CD4-positive, alpha-beta T cell (primary cell): ENCODE measurements at regions not wholly inside any gene's neighbourhood (a gene's known extent, or its start where the extent isn't known, plus 50 kb on each side); places are given as distances from the start of the nearest gene placed in this dataset.

Experiments
- ATAC-seq: fragments of 200-7000 bp; cut with Tn5 transposase; one replicate; pipeline ENCODE4 v1.10.0; 2022; ENCODE audit warnings: mild to moderate bottlenecking; ENCODE audit not compliant: poor library complexity
- CTCF ChIA-PET: fragments of 350-600 bp; sonication (Branson Sonifier 250); formaldehyde crosslinking; loops from one replicate; lab custom pipeline; 2021; ENCODE audit warnings: antibody characterized with exemption, inconsistent platforms; lab: Charles Lee
- POLR2A ChIA-PET: fragments of 350-600 bp; sonication (Branson Sonifier 250); formaldehyde crosslinking; loops from one replicate; lab custom pipeline; 2021; ENCODE audit warnings: antibody characterized with exemption, inconsistent platforms; lab: Charles Lee
- DNase-seq, 14 experiments: peaks; one replicate each; pipeline ENCODE4 v3.0.0-alpha.2; 2013 to 2020; ENCODE audit warnings: mixed read lengths in 2 of 14
- H3K27ac ChIP-seq, 2 donors: one replicate each; pipeline versions ENCODE4 v1.5.1 to v1.7.0; 2013; ENCODE audit warnings: low read length in 2 of 2, low read depth in 1 of 2, mild to moderate bottlenecking in 1 of 2
- H3K27me3 ChIP-seq, 2 experiments: 1 replicate in 1 of 2; 2 replicates in 1 of 2; pipeline versions ENCODE4 v1.6.1 to v1.7.0; 2013; ENCODE audit warnings: low read length in 2 of 2, control low read depth in 1 of 2, mild to moderate bottlenecking in 1 of 2, moderate library complexity in 1 of 2; ENCODE audit not compliant: insufficient read depth in 2 of 2, control insufficient read depth in 1 of 2
- H3K36me3 ChIP-seq: one replicate; pipeline ENCODE4 v1.6.1; 2013; ENCODE audit warnings: low read length, control low read depth; ENCODE audit not compliant: insufficient read depth
- H3K4me1 ChIP-seq: one replicate; pipeline ENCODE4 v1.6.1; 2013; ENCODE audit warnings: low read length, control low read depth; ENCODE audit not compliant: insufficient read depth
- H3K4me3 ChIP-seq: one replicate; pipeline ENCODE4 v1.5.1; 2013; ENCODE audit warnings: mild to moderate bottlenecking, low read length, moderate library complexity
- H3K9me3 ChIP-seq, 2 experiments: 1 replicate in 1 of 2; 2 replicates in 1 of 2; pipeline versions ENCODE4 v1.6.1 to v1.7.0; 2013; ENCODE audit warnings: low read length in 2 of 2, mild to moderate bottlenecking in 2 of 2, control low read depth in 1 of 2, moderate library complexity in 1 of 2; ENCODE audit not compliant: control insufficient read depth in 1 of 2, insufficient read depth in 1 of 2
- H3K27ac Mint-ChIP-seq: one replicate; pipeline ENCODE4 v1.8.0; 2020; ENCODE audit warnings: mixed read lengths
- H3K27me3 Mint-ChIP-seq: one replicate; pipeline ENCODE4 v1.8.0; 2021; ENCODE audit warnings: mixed read lengths
- H3K36me3 Mint-ChIP-seq: one replicate; pipeline ENCODE4 v1.8.0; 2021; ENCODE audit warnings: low read depth, mixed read lengths
- H3K4me1 Mint-ChIP-seq: one replicate; pipeline ENCODE4 v1.8.0; 2021; ENCODE audit warnings: low read depth, mixed read lengths
- H3K4me3 Mint-ChIP-seq: one replicate; pipeline ENCODE4 v1.8.0; 2020; ENCODE audit warnings: mild to moderate bottlenecking, mixed read lengths
- H3K9me3 Mint-ChIP-seq: one replicate; pipeline ENCODE4 v1.8.0; 2020; ENCODE audit warnings: mixed read lengths
- intact Hi-C, 2 experiments: fragments of 100-400 bp; cut with DNase I in 1 of 2; cut with micrococcal nuclease in 1 of 2; formaldehyde crosslinking; loops; one replicate each; pipeline versions ENCODE4 v1.15.1 to v1.9.0; 2023 to 2025; cut with DNase I, micrococcal nuclease
- TF ChIP-seq, protein P1 (sequence below): fragments of 200-600 bp; IDR thresholded peaks from one replicate; pipeline ENCODE4 v1.8.0; 2022; ENCODE audit warnings: antibody characterized with exemption, mild to moderate bottlenecking

DNA sequence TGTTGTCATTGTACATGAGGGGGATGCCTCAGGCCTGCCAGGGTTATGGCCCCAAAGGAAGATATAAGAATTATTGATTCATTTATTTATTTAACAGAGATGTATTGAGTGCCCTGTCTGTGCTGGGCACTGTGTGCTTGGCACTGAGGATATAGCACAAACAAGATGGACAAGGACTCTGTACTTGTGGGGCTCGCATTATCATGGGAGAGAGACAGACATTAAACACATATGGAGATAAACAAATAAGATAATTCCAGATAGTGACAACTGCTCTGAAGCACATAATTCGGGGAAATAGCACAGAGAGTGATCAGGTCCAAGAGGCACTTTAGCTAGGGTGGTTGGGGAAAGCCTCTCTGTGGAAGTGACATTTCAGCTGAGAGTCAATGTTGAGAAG lies 119.8 kb upstream of the ARHGAP20 start:
- Histone ChIP-seq H3K36me3 (no peaks in the 10 kb centered on the region), H3K27me3 (no peaks in the 10 kb centered on the region), H3K4me1 (no peaks in the 10 kb centered on the region), H3K27ac (no peak overlapping the region), H3K4me3 (no peak overlapping the region), H3K9me3 (no peaks in the 10 kb centered on the region)
- TF ChIP-seq, protein P1, sequence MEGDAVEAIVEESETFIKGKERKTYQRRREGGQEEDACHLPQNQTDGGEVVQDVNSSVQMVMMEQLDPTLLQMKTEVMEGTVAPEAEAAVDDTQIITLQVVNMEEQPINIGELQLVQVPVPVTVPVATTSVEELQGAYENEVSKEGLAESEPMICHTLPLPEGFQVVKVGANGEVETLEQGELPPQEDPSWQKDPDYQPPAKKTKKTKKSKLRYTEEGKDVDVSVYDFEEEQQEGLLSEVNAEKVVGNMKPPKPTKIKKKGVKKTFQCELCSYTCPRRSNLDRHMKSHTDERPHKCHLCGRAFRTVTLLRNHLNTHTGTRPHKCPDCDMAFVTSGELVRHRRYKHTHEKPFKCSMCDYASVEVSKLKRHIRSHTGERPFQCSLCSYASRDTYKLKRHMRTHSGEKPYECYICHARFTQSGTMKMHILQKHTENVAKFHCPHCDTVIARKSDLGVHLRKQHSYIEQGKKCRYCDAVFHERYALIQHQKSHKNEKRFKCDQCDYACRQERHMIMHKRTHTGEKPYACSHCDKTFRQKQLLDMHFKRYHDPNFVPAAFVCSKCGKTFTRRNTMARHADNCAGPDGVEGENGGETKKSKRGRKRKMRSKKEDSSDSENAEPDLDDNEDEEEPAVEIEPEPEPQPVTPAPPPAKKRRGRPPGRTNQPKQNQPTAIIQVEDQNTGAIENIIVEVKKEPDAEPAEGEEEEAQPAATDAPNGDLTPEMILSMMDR = no peak
- H3K27me3 Mint-ChIP-seq = no peaks in the 10 kb centered on the region
- CTCF ChIA-PET = no interaction called here
- no peaks in the 10 kb centered on the region for H3K9me3 Mint-ChIP-seq
- no peak overlapping the region for H3K27ac Mint-ChIP-seq
- POLR2A ChIA-PET = no interaction called here
- no peak for ATAC-seq
- no peaks in the 10 kb centered on the region for H3K36me3 Mint-ChIP-seq
- no peak overlapping the region for H3K4me3 Mint-ChIP-seq
- DNase-seq = no peak
- H3K4me1 Mint-ChIP-seq = no peaks in the 10 kb centered on the region
- intact Hi-C loops = no loop called here

DNA sequence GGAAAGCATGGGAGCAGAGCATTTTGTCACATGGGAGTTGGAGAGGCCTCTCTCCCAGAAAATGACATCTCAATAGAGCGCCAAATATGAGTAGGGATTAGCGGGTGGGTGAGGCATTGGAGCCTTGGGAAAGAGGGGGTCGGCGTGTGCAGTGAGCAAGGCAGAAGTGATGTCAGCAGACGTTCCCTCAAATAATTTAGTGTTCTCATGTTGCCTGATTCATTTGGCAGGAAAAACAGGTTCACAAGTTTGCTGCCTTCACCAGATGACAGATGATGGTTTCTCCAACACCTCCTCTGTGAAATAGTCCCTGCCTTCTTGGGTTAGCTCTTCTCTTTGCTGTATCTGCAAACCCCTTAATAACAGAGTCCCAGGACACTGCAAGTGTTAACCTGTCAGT lies 118.5 kb upstream of the ARHGAP20 start:
- Histone ChIP-seq H3K27ac (no peak overlapping the region), H3K36me3 (no peaks in the 10 kb centered on the region), H3K9me3 (no peaks in the 10 kb centered on the region), H3K4me1 (no peaks in the 10 kb centered on the region), H3K4me3 (no peak overlapping the region), H3K27me3 (no peaks in the 10 kb centered on the region)
- TF ChIP-seq, protein P1 = no peak
- H3K4me3 Mint-ChIP-seq = no peak overlapping the region
- ChIA-PET POLR2A (no interaction called here), CTCF (no interaction called here)
- no peaks in the 10 kb centered on the region for H3K27me3 Mint-ChIP-seq
- intact Hi-C loops = no loop called here
- no peaks in the 10 kb centered on the region for H3K36me3 Mint-ChIP-seq
- no peaks in the 10 kb centered on the region for H3K4me1 Mint-ChIP-seq
- H3K9me3 Mint-ChIP-seq = no peaks in the 10 kb centered on the region
- no peak for ATAC-seq
- DNase-seq = no peak
- H3K27ac Mint-ChIP-seq = no peak overlapping the region

DNA sequence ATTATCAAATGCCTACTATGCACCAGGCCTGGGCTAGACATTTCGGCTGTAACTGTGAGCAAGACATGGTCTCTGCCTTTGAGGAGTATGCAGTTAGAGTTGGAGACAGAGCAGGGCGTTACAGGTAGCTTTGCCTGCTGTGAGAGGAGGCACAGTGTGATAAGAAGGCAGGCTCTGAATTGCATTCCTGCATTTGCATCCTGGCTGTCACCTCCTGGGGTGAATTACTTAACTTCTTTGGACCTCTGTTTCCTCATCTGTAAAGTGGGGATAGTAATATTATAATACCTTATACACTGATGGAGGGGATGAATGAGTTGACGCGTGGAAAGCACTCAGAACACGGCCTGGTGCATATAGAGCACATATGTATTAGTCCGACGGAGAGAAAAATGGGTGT lies 118.1 kb upstream of the ARHGAP20 start:
- ChIA-PET CTCF (no interaction called here), POLR2A (interaction anchor here (0.6 kb wide), 1 partner anchor 71 kb away, joined by 3 read pairs; no protein-coding TSS in a partner anchor)
- TF ChIP-seq, protein P1 = no peak
- ATAC-seq = no peak
- H3K27me3 Mint-ChIP-seq = no peaks in the 10 kb centered on the region
- no peaks in the 10 kb centered on the region for H3K36me3 ChIP-seq
- DNase-seq = no peak
- no peaks in the 10 kb centered on the region for H3K9me3 ChIP-seq
- H3K36me3 Mint-ChIP-seq = no peaks in the 10 kb centered on the region
- H3K4me3 ChIP-seq = no peak overlapping the region
- H3K4me3 Mint-ChIP-seq = no peak overlapping the region
- no peak overlapping the region for H3K27ac ChIP-seq
- H3K27me3 ChIP-seq = no peaks in the 10 kb centered on the region
- H3K27ac Mint-ChIP-seq = no peak overlapping the region
- intact Hi-C loops = no loop called here
- H3K9me3 Mint-ChIP-seq = no peaks in the 10 kb centered on the region
- no peaks in the 10 kb centered on the region for H3K4me1 Mint-ChIP-seq
- H3K4me1 ChIP-seq = no peaks in the 10 kb centered on the region
